ENCODE measurements at regions not wholly inside any gene's neighbourhood (a gene's known extent, or its start where the extent isn't known, plus 50 kb on each side); places are given as distances from the start of the nearest gene placed in this dataset.

- TF ChIP-seq CTCF (conservative IDR thresholded peaks at IDR 0.05; ENCODE audit: low read length) (no peak), EZH2phosphoT487 (IDR thresholded peaks at IDR 0.05; ENCODE audit: borderline replicate concordance) (no peak)
Observed at GRCh38 chr20:48471759-48472408, 355.9 kb downstream of the PREX1 start.
